Choroid plexus epithelial cell (primary cell): ENCODE measurements at regions not wholly inside any gene's neighbourhood (a gene's known extent, or its start where the extent isn't known, plus 50 kb on each side); places are given as distances from the start of the nearest gene placed in this dataset.

Source experiments
- DNase-seq: peaks from one replicate; pipeline ENCODE4 v3.0.0-alpha.2; 2010; ENCODE audit warnings: low read depth
- H3K4me3 ChIP-seq: 2 replicates; pipeline ENCODE4 v1.5.1; 2011; ENCODE audit warnings: low read depth, mild to moderate bottlenecking, control low read depth, low read length, moderate library complexity
- CTCF ChIP-seq: conservative IDR thresholded peaks from 2 replicates; pipeline ENCODE4 v1.5.1; 2011; ENCODE audit warnings: low read depth, mild to moderate bottlenecking, control low read depth, inconsistent platforms, low read length, moderate library complexity

GRCh38 chr14:81991998-81992397 lies 458.3 kb upstream of the SEL1L start:
- peak; percentile 5 for DNase-seq

GRCh38 chr14:81993432-81993831 lies 459.8 kb upstream of the SEL1L start:
- DNase-seq, result no peak
- TF ChIP-seq CTCF, result no peak

More at GRCh38 chr14:81991998-81992397, 458.3 kb upstream of the SEL1L start:
- peak; percentile 25 for TF ChIP-seq CTCF
- no peak overlapping the region for H3K4me3 ChIP-seq

GRCh38 chr14:82003426-82003825 lies 469.8 kb upstream of the SEL1L start:
- no peak for DNase-seq
- no peak overlapping the region for H3K4me3 ChIP-seq
- TF ChIP-seq CTCF, result no peak

More at GRCh38 chr14:81993432-81993831, 459.8 kb upstream of the SEL1L start:
- H3K4me3 ChIP-seq, result no peak overlapping the region

GRCh38 chr14:82009076-82009475 lies 475.4 kb upstream of the SEL1L start:
- no peak overlapping the region for H3K4me3 ChIP-seq
- no peak for DNase-seq
- no peak for TF ChIP-seq CTCF

- H3K4me3 ChIP-seq, result no peak overlapping the region
- no peak for TF ChIP-seq CTCF
- no peak for DNase-seq
Observed at GRCh38 chr14:82009993-82010392, 476.3 kb upstream of the SEL1L start.

- H3K4me3 ChIP-seq, result no peak overlapping the region
- TF ChIP-seq CTCF, result no peak
- DNase-seq, result no peak
Observed at GRCh38 chr14:82011460-82011859, 477.8 kb upstream of the SEL1L start.

GRCh38 chr14:82029038-82029437 lies 495.4 kb upstream of the SEL1L start:
- no peak for DNase-seq
- no peak for TF ChIP-seq CTCF
- H3K4me3 ChIP-seq, result no peak overlapping the region
